Natural killer cell (primary cell): ENCODE measurements at regions not wholly inside any gene's neighbourhood (a gene's known extent, or its start where the extent isn't known, plus 50 kb on each side); places are given as distances from the start of the nearest gene placed in this dataset.

Experiments
- ATAC-seq, 3 donors: fragments of 150-1000 bp in 2 of 3; fragments of 200-7000 bp in 1 of 3; cut with Tn5 transposase; 1 replicate in 1 of 3; 2 replicates in 2 of 3; pipeline ENCODE4 v1.10.0; 2021; ENCODE audit warnings: mild to moderate bottlenecking in 2 of 3, moderate library complexity in 2 of 3
- DNase-seq, 2 donors: peaks; one replicate each; pipeline versions ENCODE4 v3.0.0 to v3.0.0-alpha.2; 2013 to 2021; ENCODE audit warnings: mixed read lengths in 1 of 2
- H3K27ac ChIP-seq: one replicate; pipeline ENCODE4 v1.5.1; 2013; ENCODE audit warnings: mild to moderate bottlenecking, low read length
- H3K27me3 ChIP-seq: one replicate; pipeline ENCODE4 v1.6.1; 2013; ENCODE audit warnings: low read length; ENCODE audit not compliant: control insufficient read depth, insufficient read depth
- H3K36me3 ChIP-seq: one replicate; pipeline ENCODE4 v1.6.1; 2013; ENCODE audit warnings: low read length; ENCODE audit not compliant: control insufficient read depth, insufficient read depth
- H3K4me1 ChIP-seq: one replicate; pipeline ENCODE4 v1.6.1; 2013; ENCODE audit warnings: low read length; ENCODE audit not compliant: control insufficient read depth, insufficient read depth
- H3K4me3 ChIP-seq: one replicate; pipeline ENCODE4 v1.5.1; 2013; ENCODE audit warnings: low read length
- H3K9me3 ChIP-seq: one replicate; pipeline ENCODE4 v1.6.1; 2013; ENCODE audit warnings: low read length; ENCODE audit not compliant: control insufficient read depth, insufficient read depth
- H3K27ac Mint-ChIP-seq, 2 donors: one replicate each; pipeline ENCODE4 v1.8.0; 2022; ENCODE audit warnings: mild to moderate bottlenecking in 2 of 2, mixed read lengths in 2 of 2, moderate library complexity in 1 of 2
- H3K27me3 Mint-ChIP-seq, 2 donors: one replicate each; pipeline ENCODE4 v1.8.0; 2022; ENCODE audit warnings: low read depth in 2 of 2, mixed read lengths in 2 of 2
- H3K36me3 Mint-ChIP-seq: one replicate; pipeline ENCODE4 v1.8.0; 2022; ENCODE audit warnings: mixed read lengths
- H3K4me1 Mint-ChIP-seq, 2 donors: one replicate each; pipeline ENCODE4 v1.8.0; 2022; ENCODE audit warnings: mixed read lengths in 2 of 2
- H3K4me3 Mint-ChIP-seq: one replicate; pipeline ENCODE4 v1.8.0; 2022; ENCODE audit warnings: mild to moderate bottlenecking, moderate library complexity, mixed read lengths
- H3K9me3 Mint-ChIP-seq, 2 donors: one replicate each; pipeline ENCODE4 v1.8.0; 2022; ENCODE audit warnings: mixed read lengths in 2 of 2
- CTCF ChIP-seq: fragments of 200-600 bp; IDR thresholded peaks from one replicate; pipeline ENCODE4 v1.8.0; 2022; ENCODE audit warnings: antibody characterized with exemption
- WGBS: methylation state at CpG from one replicate; pipeline ENCODE4 v1.1.7; 2013; ENCODE audit warnings: missing lambda C conversion rate; ENCODE audit not compliant: insufficient coverage; 5-methylcytosine and 5-hydroxymethylcytosine counted together
- intact Hi-C: fragments of 100-400 bp; cut with micrococcal nuclease; formaldehyde crosslinking; loops from one replicate; pipeline ENCODE4 v1.14.2; 2022

- intact Hi-C loops, result no loop called here
- Histone ChIP-seq H3K9me3 (no peaks in the 10 kb centered on the region), H3K27ac (no peak overlapping the region), H3K4me3 (no peak overlapping the region), H3K27me3 (no peaks in the 10 kb centered on the region), H3K4me1 (no peaks in the 10 kb centered on the region), H3K36me3 (no peaks in the 10 kb centered on the region)
- H3K27ac Mint-ChIP-seq, result no peak overlapping the region
- H3K36me3 Mint-ChIP-seq, result no peaks in the 10 kb centered on the region
- no peak for TF ChIP-seq CTCF
- 90% methylated on average over 1 of the region's 3 CpGs for WGBS
- no peaks in the 10 kb centered on the region for H3K27me3 Mint-ChIP-seq
- ATAC-seq (no peak), DNase-seq (no peak)
- H3K4me3 Mint-ChIP-seq, result no peak overlapping the region
- H3K9me3 Mint-ChIP-seq, result no peaks in the 10 kb centered on the region
- peaks cover 6% of the 10 kb centered on the region in 2 donors for H3K4me1 Mint-ChIP-seq
These were observed 62.4 kb downstream of the OSR1 start for GRCh38 chr2:19295998-19296502.

GRCh38 chr2:19292007-19292406 is 66.4 kb downstream of the OSR1 start:
- 90% methylated on average over 3 of the region's 5 CpGs for WGBS
- H3K27ac ChIP-seq, result no peak overlapping the region
- no peaks in the 10 kb centered on the region for H3K27me3 Mint-ChIP-seq
- no peak for DNase-seq
- no peaks in the 10 kb centered on the region for H3K36me3 ChIP-seq
- ATAC-seq, result no peak
- H3K4me1 Mint-ChIP-seq, result peaks cover 6% of the 10 kb centered on the region in 2 donors
- TF ChIP-seq CTCF, result no peak
- no peaks in the 10 kb centered on the region for H3K4me1 ChIP-seq
- no peaks in the 10 kb centered on the region for H3K27me3 ChIP-seq
- intact Hi-C loops, result no loop called here
- H3K4me3 ChIP-seq, result no peak overlapping the region
- H3K9me3 ChIP-seq, result no peaks in the 10 kb centered on the region
- H3K36me3 Mint-ChIP-seq, result no peaks in the 10 kb centered on the region
- H3K4me3 Mint-ChIP-seq, result no peak overlapping the region
- H3K27ac Mint-ChIP-seq, result no peak overlapping the region
- H3K9me3 Mint-ChIP-seq, result peaks cover 0 to 1% of the 10 kb centered on the region in 2 donors

- Mint-ChIP-seq H3K4me1 (peaks cover 6% of the 10 kb centered on the region in 2 donors), H3K27ac (no peak overlapping the region), H3K9me3 (peaks cover 3 to 5% of the 10 kb centered on the region in 2 donors), H3K27me3 (no peaks in the 10 kb centered on the region), H3K4me3 (no peak overlapping the region), H3K36me3 (no peaks in the 10 kb centered on the region)
- DNase-seq (no peak), ATAC-seq (no peak)
- Histone ChIP-seq H3K27ac (no peak overlapping the region), H3K4me1 (no peaks in the 10 kb centered on the region), H3K4me3 (no peak overlapping the region), H3K36me3 (no peaks in the 10 kb centered on the region), H3K27me3 (no peaks in the 10 kb centered on the region), H3K9me3 (no peaks in the 10 kb centered on the region)
- TF ChIP-seq CTCF, result no peak
- intact Hi-C loops, result no loop called here
- WGBS, result 0% methylated on average over 1 of the region's 2 CpGs
These were observed 70.1 kb downstream of the OSR1 start for GRCh38 chr2:19288291-19288690.

- Mint-ChIP-seq H3K27me3 (no peaks in the 10 kb centered on the region), H3K4me3 (no peak overlapping the region), H3K9me3 (peaks cover 3 to 8% of the 10 kb centered on the region in 2 donors), H3K36me3 (no peaks in the 10 kb centered on the region), H3K4me1 (peaks cover 2 to 3% of the 10 kb centered on the region in 2 donors), H3K27ac (no peak overlapping the region)
- Histone ChIP-seq H3K4me1 (no peaks in the 10 kb centered on the region), H3K36me3 (no peaks in the 10 kb centered on the region), H3K4me3 (no peak overlapping the region), H3K9me3 (peaks cover 6% of the 10 kb centered on the region), H3K27me3 (no peaks in the 10 kb centered on the region), H3K27ac (no peak overlapping the region)
- TF ChIP-seq CTCF, result no peak
- DNase-seq (no peak), ATAC-seq (no peak)
- 100% methylated on average over 1 of the region's 1 CpG for WGBS
- intact Hi-C loops, result no loop called here
These were observed 71.1 kb downstream of the OSR1 start for GRCh38 chr2:19287324-19287723.
